OCI-LY7 (cell line): ENCODE measurements at regions not wholly inside any gene's neighbourhood (a gene's known extent, or its start where the extent isn't known, plus 50 kb on each side); places are given as distances from the start of the nearest gene placed in this dataset.

ENCODE experiments used
- BruUV-seq: library from RNA; stranded (reverse); fragments of 400-500 nt; replicated peaks from 2 replicates; lab custom pipeline; 2021; lab: Mats Ljungman, UMichigan
- CTCF ChIA-PET: fragments of 300-600 bp; sonication (Branson Sonifier 250); formaldehyde crosslinking; loops from one replicate; lab custom pipeline; 2022; ENCODE audit warnings: antibody characterized with exemption; ENCODE audit not compliant: unreplicated experiment; lab: Charles Lee
- POLR2A ChIA-PET: fragments of 300-600 bp; sonication (Branson Sonifier 250); formaldehyde crosslinking; loops from one replicate; lab custom pipeline; 2022; ENCODE audit warnings: antibody characterized with exemption; lab: Charles Lee
- DNase-seq: peaks from one replicate; pipeline ENCODE4 v3.0.0-alpha.2; 2015; ENCODE audit warnings: low spot score
- H2AFZ ChIP-seq: fragments of 200-600 bp; sonication (generic), shearing (Covaris generic); 2 replicates; pipeline ENCODE4 v1.6.1; 2014; ENCODE audit warnings: mild to moderate bottlenecking, antibody characterized with exemption, low read length, moderate library complexity
- H3K27ac ChIP-seq: fragments of 200-600 bp; sonication (generic); 2 replicates; pipeline ENCODE4 v1.5.1; 2014; ENCODE audit warnings: mixed run types, low read depth, mild to moderate bottlenecking, moderate library complexity, low read length, inconsistent platforms; ENCODE audit not compliant: poor library complexity, severe bottlenecking
- H3K36me3 ChIP-seq: fragments of 200-600 bp; sonication (generic); 2 replicates; pipeline ENCODE4 v1.6.1; 2014; ENCODE audit warnings: mild to moderate bottlenecking, antibody characterized with exemption, low read length, moderate library complexity, mixed read lengths; ENCODE audit not compliant: insufficient read depth
- H3K4me1 ChIP-seq: fragments of 200-600 bp; sonication (generic); 2 replicates; pipeline ENCODE4 v1.5.1; 2014; ENCODE audit warnings: mild to moderate bottlenecking, low read length; ENCODE audit not compliant: insufficient read depth, poor library complexity, severe bottlenecking
- H3K4me2 ChIP-seq: fragments of 200-600 bp; sonication (generic); 2 replicates; pipeline ENCODE4 v1.6.1; 2014; ENCODE audit warnings: mild to moderate bottlenecking, low read length
- H3K4me3 ChIP-seq: fragments of 200-600 bp; sonication (generic); 2 replicates; pipeline ENCODE4 v1.5.1; 2014; ENCODE audit warnings: mild to moderate bottlenecking, low read depth, low read length; ENCODE audit not compliant: poor library complexity, severe bottlenecking
- H3K79me2 ChIP-seq: fragments of 200-600 bp; sonication (generic); 2 replicates; pipeline ENCODE4 v1.6.1; 2016; ENCODE audit warnings: low read depth, mild to moderate bottlenecking, low read length, moderate library complexity, mixed read lengths; ENCODE audit not compliant: insufficient read depth
- H3K9me2 ChIP-seq: fragments of 200-600 bp; sonication (generic); 2 replicates; pipeline ENCODE4 v1.6.1; 2016; ENCODE audit warnings: mild to moderate bottlenecking, low read length, mixed read lengths; ENCODE audit not compliant: insufficient read depth
- H3K9me3 ChIP-seq: fragments of 200-600 bp; sonication (generic); 2 replicates; pipeline ENCODE4 v1.6.1; 2014; ENCODE audit warnings: mild to moderate bottlenecking, mixed run types, low read length, mixed read lengths
- H4K20me1 ChIP-seq: fragments of 200-600 bp; sonication (generic); 2 replicates; pipeline ENCODE4 v1.6.1; 2014; ENCODE audit warnings: mild to moderate bottlenecking, antibody characterized with exemption, low read length, moderate library complexity, mixed read lengths; ENCODE audit not compliant: insufficient read depth
- CTCF ChIP-seq: fragments of 200-600 bp; sonication (generic); conservative IDR thresholded peaks from 2 replicates; pipeline ENCODE4 v1.5.1; 2014; ENCODE audit warnings: mild to moderate bottlenecking, antibody characterized with exemption, low read length, moderate library complexity, mixed read lengths
- EZH2phosphoT487 ChIP-seq: fragments of 200-600 bp; sonication (generic); IDR thresholded peaks from 2 replicates; pipeline ENCODE4 v1.6.1; 2018; ENCODE audit warnings: low read depth, borderline replicate concordance, mild to moderate bottlenecking, mixed run types, antibody characterized with exemption, low read length, moderate library complexity, mixed read lengths
- intact Hi-C: fragments of 100-400 bp; cut with micrococcal nuclease; formaldehyde crosslinking; loops from one replicate; pipeline ENCODE4 v1.10.0; 2022; ENCODE audit not compliant: unreplicated experiment

- H3K36me3 ChIP-seq, result no peaks in the 10 kb centered on the region
- ChIA-PET POLR2A (no interaction called here), CTCF (no interaction called here)
- BruUV-seq, result no TSS peak
- no peaks in the 10 kb centered on the region for H3K9me3 ChIP-seq
- intact Hi-C loops, result no loop called here
- no peak overlapping the region for H3K27ac ChIP-seq
- no peak overlapping the region for H2AFZ ChIP-seq
- H3K79me2 ChIP-seq, result no peaks in the 10 kb centered on the region
- no peaks in the 10 kb centered on the region for H3K9me2 ChIP-seq
- no peak for DNase-seq
- H3K4me3 ChIP-seq, result no peak overlapping the region
- H3K4me2 ChIP-seq, result no peak overlapping the region
- no peaks in the 10 kb centered on the region for H3K4me1 ChIP-seq
- no peaks in the 10 kb centered on the region for H4K20me1 ChIP-seq
- TF ChIP-seq EZH2phosphoT487 (no peak), CTCF (no peak)
Measured at GRCh38 chr7:156206174-156206573, 393.9 kb upstream of the SHH start.

GRCh38 chr7:156204820-156205219 lies 392.6 kb upstream of the SHH start:
- CTCF ChIA-PET, result no interaction called here

GRCh38 chr7:156203923-156204322 lies 391.7 kb upstream of the SHH start:
- DNase-seq, result no peak
- ChIA-PET POLR2A (no interaction called here), CTCF (no interaction called here)
- Histone ChIP-seq H3K4me1 (no peaks in the 10 kb centered on the region), H3K27ac (no peak overlapping the region), H3K9me3 (no peaks in the 10 kb centered on the region), H3K9me2 (no peaks in the 10 kb centered on the region), H3K4me3 (no peak overlapping the region), H3K4me2 (no peak overlapping the region), H2AFZ (no peak overlapping the region), H4K20me1 (no peaks in the 10 kb centered on the region), H3K79me2 (no peaks in the 10 kb centered on the region), H3K36me3 (no peaks in the 10 kb centered on the region)
- intact Hi-C loops, result no loop called here
- TF ChIP-seq EZH2phosphoT487, result no peak
- TF ChIP-seq CTCF, result no peak
- no TSS peak for BruUV-seq

More at GRCh38 chr7:156204820-156205219, 392.6 kb upstream of the SHH start:
- Histone ChIP-seq H3K4me2 (no peak overlapping the region), H3K4me1 (no peaks in the 10 kb centered on the region), H3K9me2 (no peaks in the 10 kb centered on the region), H3K79me2 (no peaks in the 10 kb centered on the region), H3K27ac (no peak overlapping the region), H3K9me3 (no peaks in the 10 kb centered on the region), H3K36me3 (no peaks in the 10 kb centered on the region), H2AFZ (no peak overlapping the region), H3K4me3 (no peak overlapping the region), H4K20me1 (no peaks in the 10 kb centered on the region)
- no peak for DNase-seq
- POLR2A ChIA-PET, result no interaction called here
- intact Hi-C loops, result no loop called here
- TF ChIP-seq CTCF, result no peak
- no peak for TF ChIP-seq EZH2phosphoT487
- no TSS peak for BruUV-seq
